ENCODE measurements at regions not wholly inside any gene's neighbourhood (a gene's known extent, or its start where the extent isn't known, plus 50 kb on each side); places are given as distances from the start of the nearest gene placed in this dataset.

DNA sequence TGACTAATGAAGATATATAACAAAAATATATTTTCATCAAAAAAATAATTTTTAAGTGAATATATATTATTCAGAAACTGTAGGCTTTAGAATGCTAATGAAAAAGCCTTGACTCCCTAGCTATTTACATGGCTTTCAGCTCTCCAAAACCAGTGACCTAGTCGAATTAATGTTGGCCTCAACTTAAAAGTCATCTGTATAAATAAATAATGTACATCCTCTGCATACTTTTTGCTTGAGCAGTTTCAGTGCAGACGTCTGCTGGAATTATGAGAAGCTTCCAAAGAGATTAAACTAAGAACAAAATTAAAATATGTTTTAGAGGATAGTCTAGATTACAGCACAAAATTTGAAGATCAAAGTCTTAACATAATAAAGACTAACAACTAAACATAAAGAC is 520.4 kb upstream of the ALCAM start:
- peaks cover 3% of the 10 kb centered on the region for H3K9me3 Mint-ChIP-seq (ENCODE audit: unreplicated experiment)
- no peaks in the 10 kb centered on the region for H3K4me1 Mint-ChIP-seq (ENCODE audit: low read depth, unreplicated experiment)
- TF ChIP-seq, protein P1, sequence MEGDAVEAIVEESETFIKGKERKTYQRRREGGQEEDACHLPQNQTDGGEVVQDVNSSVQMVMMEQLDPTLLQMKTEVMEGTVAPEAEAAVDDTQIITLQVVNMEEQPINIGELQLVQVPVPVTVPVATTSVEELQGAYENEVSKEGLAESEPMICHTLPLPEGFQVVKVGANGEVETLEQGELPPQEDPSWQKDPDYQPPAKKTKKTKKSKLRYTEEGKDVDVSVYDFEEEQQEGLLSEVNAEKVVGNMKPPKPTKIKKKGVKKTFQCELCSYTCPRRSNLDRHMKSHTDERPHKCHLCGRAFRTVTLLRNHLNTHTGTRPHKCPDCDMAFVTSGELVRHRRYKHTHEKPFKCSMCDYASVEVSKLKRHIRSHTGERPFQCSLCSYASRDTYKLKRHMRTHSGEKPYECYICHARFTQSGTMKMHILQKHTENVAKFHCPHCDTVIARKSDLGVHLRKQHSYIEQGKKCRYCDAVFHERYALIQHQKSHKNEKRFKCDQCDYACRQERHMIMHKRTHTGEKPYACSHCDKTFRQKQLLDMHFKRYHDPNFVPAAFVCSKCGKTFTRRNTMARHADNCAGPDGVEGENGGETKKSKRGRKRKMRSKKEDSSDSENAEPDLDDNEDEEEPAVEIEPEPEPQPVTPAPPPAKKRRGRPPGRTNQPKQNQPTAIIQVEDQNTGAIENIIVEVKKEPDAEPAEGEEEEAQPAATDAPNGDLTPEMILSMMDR (IDR thresholded peaks at IDR 0.05; ENCODE audit: partially characterized antibody, unreplicated experiment), result no peak
- no peak overlapping the region for H3K27ac Mint-ChIP-seq (ENCODE audit: unreplicated experiment)
- peaks cover 16% of the 10 kb centered on the region for H3K36me3 Mint-ChIP-seq (ENCODE audit: unreplicated experiment)
- peaks cover 1% of the 10 kb centered on the region for H3K27me3 Mint-ChIP-seq (ENCODE audit: unreplicated experiment)
- no peak for DNase-seq
- no peak overlapping the region for H3K4me3 Mint-ChIP-seq (ENCODE audit: unreplicated experiment)

DNA sequence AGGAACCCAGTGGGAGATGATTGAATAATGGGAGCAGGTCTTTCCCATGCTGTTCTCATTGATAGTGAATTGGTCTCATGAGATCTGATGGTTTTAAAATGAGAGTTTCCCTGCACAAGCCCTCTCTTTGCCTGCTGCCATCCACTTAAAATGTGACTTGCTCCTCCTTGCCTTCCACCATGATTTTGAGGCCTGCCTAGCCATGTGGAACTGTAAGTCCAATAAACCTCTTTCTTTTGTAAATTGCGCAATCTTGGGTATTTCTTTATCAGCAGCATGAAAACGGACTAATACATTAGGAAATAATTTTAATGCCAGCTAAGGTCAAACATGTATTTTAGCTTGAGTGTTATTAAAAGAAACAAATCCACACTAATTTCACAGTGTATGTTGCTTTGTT is 517.6 kb upstream of the ALCAM start:
- Mint-ChIP-seq H3K27ac (ENCODE audit: unreplicated experiment) (no peak overlapping the region), H3K4me3 (ENCODE audit: unreplicated experiment) (no peak overlapping the region), H3K27me3 (ENCODE audit: unreplicated experiment) (peaks cover 1% of the 10 kb centered on the region), H3K4me1 (ENCODE audit: low read depth, unreplicated experiment) (no peaks in the 10 kb centered on the region), H3K36me3 (ENCODE audit: unreplicated experiment) (peaks cover 16% of the 10 kb centered on the region), H3K9me3 (ENCODE audit: unreplicated experiment) (peaks cover 5% of the 10 kb centered on the region)
- TF ChIP-seq, protein P1 (IDR thresholded peaks at IDR 0.05; ENCODE audit: partially characterized antibody, unreplicated experiment), result no peak
- no peak for DNase-seq

- peaks cover 3% of the 10 kb centered on the region for H3K9me3 Mint-ChIP-seq (ENCODE audit: unreplicated experiment)
- H3K27me3 Mint-ChIP-seq (ENCODE audit: unreplicated experiment), result no peaks in the 10 kb centered on the region
- peaks cover 3% of the 10 kb centered on the region for H3K4me1 Mint-ChIP-seq (ENCODE audit: low read depth, unreplicated experiment)
- no peak for DNase-seq
- TF ChIP-seq, protein P1 (IDR thresholded peaks at IDR 0.05; ENCODE audit: partially characterized antibody, unreplicated experiment), result no peak
- H3K36me3 Mint-ChIP-seq (ENCODE audit: unreplicated experiment), result no peaks in the 10 kb centered on the region
- no peak overlapping the region for H3K27ac Mint-ChIP-seq (ENCODE audit: unreplicated experiment)
- H3K4me3 Mint-ChIP-seq (ENCODE audit: unreplicated experiment), result no peak overlapping the region
Measured at GRCh38 chr3:104854468-104854867, 512.2 kb upstream of the ALCAM start.

DNA sequence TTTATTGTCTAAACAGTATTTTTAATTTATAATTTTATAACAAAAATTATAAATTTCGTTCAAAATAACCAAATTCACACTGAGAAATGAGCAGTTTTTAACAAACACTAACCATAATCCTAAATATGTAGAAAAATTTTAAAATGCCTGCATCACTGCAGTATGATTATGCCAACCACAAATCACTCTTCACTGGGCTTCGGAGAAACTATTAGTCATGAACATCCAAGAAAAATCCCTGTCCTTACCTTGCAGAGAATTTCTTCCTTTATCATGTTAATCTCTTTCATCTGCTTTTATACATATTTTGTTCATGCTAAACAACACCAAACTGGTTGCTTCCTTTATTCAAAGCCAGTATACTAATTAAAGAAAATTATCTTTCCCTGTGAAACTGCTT is 511.0 kb upstream of the ALCAM start:
- TF ChIP-seq, protein P1 (IDR thresholded peaks at IDR 0.05; ENCODE audit: partially characterized antibody, unreplicated experiment), result no peak
- Mint-ChIP-seq H3K4me1 (ENCODE audit: low read depth, unreplicated experiment) (peaks cover 3% of the 10 kb centered on the region), H3K27ac (ENCODE audit: unreplicated experiment) (no peak overlapping the region), H3K4me3 (ENCODE audit: unreplicated experiment) (no peak overlapping the region), H3K27me3 (ENCODE audit: unreplicated experiment) (no peaks in the 10 kb centered on the region), H3K9me3 (ENCODE audit: unreplicated experiment) (peaks cover 3% of the 10 kb centered on the region), H3K36me3 (ENCODE audit: unreplicated experiment) (no peaks in the 10 kb centered on the region)
- no peak for DNase-seq

- no peak for DNase-seq
- Mint-ChIP-seq H3K36me3 (ENCODE audit: unreplicated experiment) (no peaks in the 10 kb centered on the region), H3K27me3 (ENCODE audit: unreplicated experiment) (no peaks in the 10 kb centered on the region), H3K4me1 (ENCODE audit: low read depth, unreplicated experiment) (peaks cover 3% of the 10 kb centered on the region), H3K27ac (ENCODE audit: unreplicated experiment) (no peak overlapping the region), H3K4me3 (ENCODE audit: unreplicated experiment) (no peak overlapping the region), H3K9me3 (ENCODE audit: unreplicated experiment) (peaks cover 3% of the 10 kb centered on the region)
- TF ChIP-seq, protein P1 (IDR thresholded peaks at IDR 0.05; ENCODE audit: partially characterized antibody, unreplicated experiment), result no peak
Measured at GRCh38 chr3:104856741-104857140, 510.0 kb upstream of the ALCAM start.
